HG02970 (cell line): ENCODE measurements at regions not wholly inside any gene's neighbourhood (a gene's known extent, or its start where the extent isn't known, plus 50 kb on each side); places are given as distances from the start of the nearest gene placed in this dataset.

ENCODE experiments used
- ATAC-seq: cut with Tn5 transposase; IDR thresholded peaks from one replicate; pipeline ENCODE4 v1.9.1; 2021; ENCODE audit warnings: mild to moderate bottlenecking, moderate library complexity, moderate number of reproducible peaks; ENCODE audit not compliant: unreplicated experiment, low FRiP score

GRCh38 chr16:80427795-80428194 is 113.0 kb upstream of the DYNLRB2 start:
- ATAC-seq = no peak

GRCh38 chr16:80418517-80419355 is 122.1 kb upstream of the DYNLRB2 start:
- no peak for ATAC-seq

- no peak for ATAC-seq
Observed at GRCh38 chr16:80417706-80418271, 123.0 kb upstream of the DYNLRB2 start.

- no peak for ATAC-seq
Observed at GRCh38 chr16:80408014-80408413, 132.8 kb upstream of the DYNLRB2 start.

GRCh38 chr16:80407265-80407987 is 133.4 kb upstream of the DYNLRB2 start:
- ATAC-seq = no peak

GRCh38 chr16:80404847-80405246 is 135.9 kb upstream of the DYNLRB2 start:
- no peak for ATAC-seq

GRCh38 chr16:80403894-80404293 is 136.9 kb upstream of the DYNLRB2 start:
- ATAC-seq = no peak

- ATAC-seq = no peak
Observed at GRCh38 chr16:80390871-80391489, 149.8 kb upstream of the DYNLRB2 start.

- no peak for ATAC-seq
Observed at GRCh38 chr16:80390046-80390445, 150.7 kb upstream of the DYNLRB2 start.

GRCh38 chr16:80389338-80389737 is 151.5 kb upstream of the DYNLRB2 start:
- ATAC-seq = no peak

- ATAC-seq = no peak
Observed at GRCh38 chr16:80387318-80387921, 153.4 kb upstream of the DYNLRB2 start.

GRCh38 chr16:80384862-80385261 is 155.9 kb upstream of the DYNLRB2 start:
- no peak for ATAC-seq

GRCh38 chr16:80380514-80380913 is 160.3 kb upstream of the DYNLRB2 start:
- no peak for ATAC-seq

- no peak for ATAC-seq
Observed at GRCh38 chr16:80377096-80377956, 163.5 kb upstream of the DYNLRB2 start.

GRCh38 chr16:80375973-80376372 is 164.8 kb upstream of the DYNLRB2 start:
- no peak for ATAC-seq

- ATAC-seq = no peak
Observed at GRCh38 chr16:80375513-80375912, 165.3 kb upstream of the DYNLRB2 start.

- no peak for ATAC-seq
Observed at GRCh38 chr16:80372341-80372740, 168.5 kb upstream of the DYNLRB2 start.

- ATAC-seq = no peak
Observed at GRCh38 chr16:80369138-80369958, 171.4 kb upstream of the DYNLRB2 start.
